HG03196 (cell line): ENCODE measurements at regions not wholly inside any gene's neighbourhood (a gene's known extent, or its start where the extent isn't known, plus 50 kb on each side); places are given as distances from the start of the nearest gene placed in this dataset.

ENCODE experiments used
- ATAC-seq: cut with Tn5 transposase; IDR thresholded peaks from one replicate; pipeline ENCODE4 v1.9.1; 2021; ENCODE audit not compliant: unreplicated experiment

DNA sequence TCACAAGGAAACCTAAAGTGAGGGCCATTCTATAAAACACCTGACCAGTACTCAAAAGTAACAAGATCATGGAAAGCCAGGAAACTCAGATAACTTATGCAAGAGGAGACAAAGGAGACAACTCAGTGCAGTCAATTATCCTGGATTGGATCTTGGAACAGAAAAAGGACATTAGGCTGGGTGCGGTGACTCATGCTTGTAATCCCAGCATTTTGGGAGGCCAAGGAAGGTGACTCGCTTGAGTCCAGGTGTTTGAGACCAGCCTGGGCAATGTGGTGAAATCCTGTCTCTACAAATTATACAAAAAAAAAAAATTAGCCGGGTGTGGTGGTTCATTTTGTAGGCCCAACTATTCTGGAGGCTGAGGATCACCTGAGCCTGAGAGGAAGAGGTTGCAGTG is 424.5 kb upstream of the SPRED2 start:
- no peak for ATAC-seq

DNA sequence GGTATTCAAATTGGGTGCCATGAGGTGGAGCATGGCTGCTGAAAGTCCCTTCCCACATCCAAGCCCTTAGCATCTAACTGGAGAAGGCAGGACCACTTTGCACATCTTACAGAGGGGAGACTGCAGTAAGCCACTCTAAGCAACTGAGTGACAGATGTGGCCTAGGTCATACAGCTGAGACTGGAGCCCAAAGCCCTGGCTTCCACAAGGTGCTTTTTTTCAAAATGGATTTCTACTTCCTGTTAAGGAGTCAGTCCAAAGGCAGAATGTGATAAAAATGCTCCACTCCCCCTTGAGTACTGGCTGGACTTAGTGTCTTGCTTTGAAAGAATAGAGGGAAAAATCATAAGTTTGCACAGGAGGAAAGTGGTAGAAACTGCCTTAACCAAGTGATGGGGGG is 424.0 kb upstream of the SPRED2 start:
- ATAC-seq, result no peak

DNA sequence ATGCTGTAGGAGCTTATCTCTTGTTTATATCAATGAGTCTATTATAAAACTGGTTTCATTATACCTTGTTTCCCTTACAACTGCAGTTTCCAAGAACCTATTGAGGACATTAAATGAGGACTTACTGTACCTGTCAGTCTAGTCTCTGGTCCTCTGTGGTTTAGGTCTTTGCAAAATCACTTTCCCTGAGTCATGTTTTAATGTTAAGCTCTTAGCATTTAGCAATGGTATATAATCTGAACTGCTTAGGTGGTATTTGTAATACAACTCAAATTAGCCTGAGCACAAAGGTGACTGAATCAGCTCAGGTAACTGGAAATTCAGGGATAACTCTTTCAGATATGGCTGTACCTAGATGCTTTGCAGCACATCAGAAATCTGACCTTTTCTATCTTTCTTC is 418.3 kb upstream of the SPRED2 start:
- no peak for ATAC-seq

GRCh38 chr2:65846989-65847678 is 414.7 kb upstream of the SPRED2 start:
- no peak for ATAC-seq

GRCh38 chr2:65845442-65846182 is 413.2 kb upstream of the SPRED2 start:
- ATAC-seq, result no peak

GRCh38 chr2:65842104-65842503 is 409.7 kb upstream of the SPRED2 start:
- ATAC-seq, result no peak

DNA sequence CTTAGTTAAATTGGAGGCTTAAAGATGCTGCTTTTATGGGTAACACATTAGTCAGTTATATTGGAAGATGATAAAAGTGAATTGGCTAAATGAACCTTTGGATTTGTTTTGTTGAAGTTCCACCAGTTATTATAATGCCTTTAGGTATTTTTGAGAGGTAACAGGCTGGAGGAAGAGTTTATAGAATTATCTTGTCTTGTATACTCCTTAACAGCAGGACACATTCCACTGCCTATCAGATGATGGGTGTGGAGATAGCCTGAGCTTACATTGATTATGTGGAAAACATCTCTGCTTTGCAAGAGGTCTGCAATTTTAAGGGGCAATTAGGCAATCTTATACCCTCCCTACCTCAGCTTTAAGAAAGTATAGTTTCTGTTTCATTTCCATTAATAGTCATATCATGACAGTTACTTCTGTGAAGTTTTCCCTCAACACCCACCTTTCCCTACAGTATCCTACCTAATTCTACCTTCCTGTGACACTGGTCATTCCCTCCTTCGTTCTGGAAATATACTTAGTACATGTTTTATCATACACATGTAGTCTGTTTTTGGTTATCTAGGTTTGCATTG is 403.7 kb upstream of the SPRED2 start:
- ATAC-seq, result no peak

- no peak for ATAC-seq
Measured at GRCh38 chr2:65834771-65835475, 402.5 kb upstream of the SPRED2 start.

DNA sequence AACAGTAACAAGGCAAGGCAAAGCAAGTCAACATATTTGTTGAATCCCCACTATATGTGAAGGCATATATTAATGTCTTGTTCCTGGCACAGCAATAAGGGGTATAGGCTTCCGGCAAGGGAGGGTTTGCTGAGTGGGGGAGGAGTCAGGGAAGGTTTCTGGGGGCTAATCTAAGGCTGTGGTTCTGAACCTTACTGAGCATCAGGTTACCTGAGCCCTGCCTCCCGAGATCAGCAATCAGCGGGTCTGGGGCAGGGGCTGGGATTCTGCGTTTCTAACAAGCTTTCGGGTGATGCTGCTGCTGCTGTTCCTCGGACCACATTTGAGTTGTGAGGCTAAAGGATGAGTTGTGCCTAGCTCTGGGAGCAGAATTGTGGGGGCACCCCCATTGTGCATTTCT is 401.7 kb upstream of the SPRED2 start:
- ATAC-seq, result no peak

- ATAC-seq, result no peak
Measured at GRCh38 chr2:65831509-65831908, 399.1 kb upstream of the SPRED2 start.

GRCh38 chr2:65826567-65826966 is 394.2 kb upstream of the SPRED2 start:
- no peak for ATAC-seq

DNA sequence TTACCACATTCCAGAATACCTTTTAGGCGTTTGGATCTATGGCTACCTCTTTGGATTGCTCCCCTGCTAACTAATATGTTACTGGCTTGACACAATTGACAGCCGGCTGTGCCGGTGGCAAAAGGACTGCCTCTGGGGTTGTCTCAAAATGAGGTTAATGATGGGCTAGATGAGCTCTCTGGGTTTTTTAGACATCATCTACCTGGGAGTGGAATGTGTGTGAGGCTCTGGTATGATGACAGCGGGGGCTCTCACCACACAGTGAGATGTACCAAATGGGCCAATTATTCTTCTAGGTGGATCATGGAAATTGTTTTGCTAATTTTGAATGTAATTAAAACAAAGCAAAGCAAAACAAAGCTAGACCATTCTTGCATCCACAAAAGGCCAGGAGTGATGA is 391.1 kb upstream of the SPRED2 start:
- ATAC-seq, result no peak

DNA sequence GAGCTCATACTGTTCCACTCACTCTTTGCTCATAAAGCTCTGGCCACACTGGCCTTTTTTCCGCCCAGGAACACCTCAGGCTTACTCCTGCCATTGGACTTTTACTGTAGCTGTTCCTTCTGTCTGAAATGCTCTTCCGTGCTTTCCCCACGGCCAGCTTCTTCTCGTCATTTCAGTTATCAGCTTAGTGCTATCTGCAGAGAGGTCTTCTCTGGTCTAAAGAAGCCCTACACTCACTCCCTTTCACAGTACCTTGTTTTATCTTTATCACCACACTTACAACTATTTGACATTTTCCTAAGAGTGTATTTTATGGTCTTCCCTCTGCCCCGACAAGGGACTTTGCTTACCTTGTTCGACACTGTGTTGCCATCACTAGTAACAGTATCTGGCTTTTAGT is 388.1 kb upstream of the SPRED2 start:
- no peak for ATAC-seq

GRCh38 chr2:65819963-65820362 is 387.6 kb upstream of the SPRED2 start:
- ATAC-seq, result no peak

DNA sequence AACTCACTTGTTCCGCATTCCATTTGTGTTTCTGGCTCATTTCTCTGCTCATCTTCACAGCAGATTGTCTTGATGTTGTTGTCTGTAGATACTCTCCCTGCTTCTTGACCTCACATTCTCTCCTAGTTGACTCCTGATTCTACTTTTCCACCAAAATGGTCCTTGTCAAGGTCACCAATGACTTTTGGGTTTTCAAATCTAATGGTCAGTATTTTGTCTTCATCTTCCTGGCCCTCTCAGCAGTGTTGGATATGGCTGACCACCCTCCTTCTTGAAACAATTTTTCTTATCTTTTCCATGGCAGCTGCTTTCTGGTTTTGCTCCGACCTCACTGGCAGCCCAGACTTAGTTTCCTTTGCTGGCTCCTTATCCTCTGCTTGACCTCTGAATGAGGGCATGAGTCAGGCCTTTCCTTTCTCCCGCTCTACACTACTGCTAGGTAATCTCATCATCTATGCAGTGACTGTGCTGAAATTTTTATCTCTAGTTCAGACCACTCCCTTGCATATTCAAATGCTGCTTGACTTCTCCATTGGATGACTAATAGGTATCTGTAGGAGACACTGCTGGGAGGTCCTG is 386.6 kb upstream of the SPRED2 start:
- ATAC-seq, result no peak

DNA sequence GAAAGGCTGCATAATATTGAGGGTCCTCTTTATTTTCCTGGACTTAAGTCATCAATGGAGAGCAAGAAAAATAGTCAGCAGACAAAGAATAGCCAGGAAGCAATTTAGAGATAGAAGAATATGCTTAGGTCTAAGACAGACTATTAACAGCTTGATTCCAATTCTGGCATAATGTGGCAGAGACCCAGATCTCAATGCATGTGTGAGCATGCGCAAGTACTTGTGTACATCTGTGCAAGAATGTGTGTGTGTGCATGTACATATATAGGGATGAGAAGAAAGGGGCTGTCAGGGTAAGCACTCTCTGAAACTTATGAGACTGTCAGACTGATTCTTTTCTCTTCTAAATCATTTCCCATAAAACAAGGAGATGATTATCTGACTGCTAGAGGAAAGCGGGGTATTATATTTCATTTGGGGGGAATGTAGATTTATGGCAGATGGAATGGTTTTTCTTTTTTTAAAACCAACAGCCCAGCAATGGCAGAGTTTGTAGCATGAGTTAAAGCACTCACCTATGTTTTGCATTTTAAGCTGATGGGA is 381.3 kb upstream of the SPRED2 start:
- no peak for ATAC-seq

DNA sequence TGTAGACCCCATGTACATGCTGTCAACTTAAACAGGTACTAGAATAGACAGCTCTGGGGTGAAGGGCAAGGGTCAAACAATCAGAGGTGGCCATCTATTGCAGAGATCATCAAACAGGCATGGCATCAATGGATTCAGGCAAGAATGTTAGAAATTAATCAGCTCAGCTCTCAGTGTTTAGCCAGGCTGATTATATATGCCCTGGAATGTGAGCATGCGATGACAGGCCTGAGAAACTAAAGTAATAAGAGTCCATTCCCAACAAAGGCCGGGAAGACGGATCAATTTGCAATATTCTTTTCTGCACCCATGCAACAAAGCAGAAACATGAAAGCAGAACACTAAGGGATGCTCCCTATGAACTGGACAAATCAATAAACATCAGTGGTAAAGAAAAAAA is 380.5 kb upstream of the SPRED2 start:
- ATAC-seq, result no peak

DNA sequence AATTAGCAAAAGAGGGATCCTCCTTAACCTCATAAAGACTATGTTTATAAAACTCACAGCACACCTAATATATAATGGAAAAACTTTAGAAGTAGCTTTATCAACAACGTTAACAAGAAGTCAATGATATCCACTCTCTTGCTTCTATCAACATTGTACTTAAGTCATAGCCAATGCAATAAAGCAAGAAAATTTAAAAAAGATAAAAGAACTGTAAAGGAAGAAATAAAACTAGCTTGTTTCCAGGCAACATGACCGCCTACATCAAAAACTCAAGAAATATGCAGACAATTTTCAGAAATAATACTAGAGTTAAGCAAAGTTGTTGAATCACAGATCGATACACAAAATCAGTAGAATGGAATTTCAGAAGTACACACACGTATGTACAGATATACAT is 375.5 kb upstream of the SPRED2 start:
- no peak for ATAC-seq

DNA sequence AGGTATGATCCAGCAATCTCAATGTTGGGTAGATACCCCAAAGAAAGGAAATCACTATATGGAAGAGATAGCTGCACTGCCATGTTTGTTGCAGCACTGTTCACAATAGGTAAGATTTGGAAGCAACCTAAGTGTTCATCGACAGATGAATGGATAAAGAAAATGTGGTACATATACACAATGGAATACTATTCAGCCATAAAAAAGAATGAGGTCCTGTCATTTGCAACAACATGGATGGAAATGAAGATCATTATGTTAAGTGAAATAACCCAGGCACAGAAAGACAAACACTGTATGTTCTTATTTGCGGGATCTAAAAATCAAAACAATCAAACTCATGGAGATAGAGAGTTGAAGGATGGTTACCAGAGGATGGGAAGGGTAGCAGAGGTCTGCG is 372.4 kb upstream of the SPRED2 start:
- no peak for ATAC-seq

DNA sequence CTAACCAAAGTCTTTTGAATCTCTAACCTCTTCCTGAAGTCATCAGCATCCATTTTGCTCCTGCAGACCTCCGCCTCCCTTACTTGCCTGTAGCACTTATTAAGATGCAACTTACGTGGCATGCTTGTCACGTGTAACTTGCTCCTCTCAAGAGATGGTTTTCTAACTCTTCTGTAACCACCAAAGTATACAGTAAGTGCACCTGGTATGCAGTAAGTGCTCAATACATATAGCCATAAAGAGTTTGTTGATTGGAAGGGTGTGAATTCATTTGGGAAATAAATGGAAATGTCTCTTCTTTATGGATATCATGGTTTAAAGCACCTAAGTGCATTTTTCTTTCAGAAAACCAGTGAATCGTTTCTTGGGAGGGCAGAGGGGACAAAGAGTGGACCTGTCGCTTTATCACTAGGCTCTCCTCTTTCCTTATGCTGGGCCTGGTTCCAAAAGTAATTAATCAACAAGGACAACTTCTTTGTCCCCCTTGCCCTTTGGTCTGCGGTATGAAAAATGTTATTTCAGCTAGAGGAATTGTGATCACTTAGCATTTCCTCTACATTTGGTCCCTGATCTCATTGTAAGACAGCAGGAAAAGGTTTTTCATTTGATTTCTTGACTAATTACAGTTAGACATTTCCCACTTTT is 370.0 kb upstream of the SPRED2 start:
- ATAC-seq, result no peak

GRCh38 chr2:65800998-65801397 is 368.6 kb upstream of the SPRED2 start:
- no peak for ATAC-seq
